Keratinocyte (primary cell): ENCODE measurements at regions not wholly inside any gene's neighbourhood (a gene's known extent, or its start where the extent isn't known, plus 50 kb on each side); places are given as distances from the start of the nearest gene placed in this dataset.
A peak's percentile ranks its signal among the peaks of the same experiment; 100 is the strongest.

Source experiments
- DNase-seq: peaks from one replicate; pipeline ENCODE4 v3.0.0-alpha.2; 2011; ENCODE audit warnings: low read depth, missing footprints, low spot score
- FAIRE-seq: peaks from 2 replicates; lab custom pipeline; 2011; peaks lifted over from hg19 to GRCh38; lab: Jason Lieb, UNC
- H2AFZ ChIP-seq: 2 replicates; pipeline ENCODE4 v1.6.0; 2012; ENCODE audit warnings: low read length, control low read depth, inconsistent platforms; ENCODE audit not compliant: control insufficient read depth
- H3K27ac ChIP-seq: 2 replicates; pipeline ENCODE4 v1.5.1; 2011; ENCODE audit warnings: low read length; ENCODE audit not compliant: control insufficient read depth, insufficient read depth
- H3K27me3 ChIP-seq: 3 replicates; pipeline ENCODE4 v1.6.0; 2011; ENCODE audit warnings: low read length; ENCODE audit not compliant: control insufficient read depth, insufficient read depth; ENCODE audit errors: extremely low read depth
- H3K36me3 ChIP-seq, 2 experiments: 2 replicates in 1 of 2; 3 replicates in 1 of 2; pipeline ENCODE4 v1.5.1; 2011; ENCODE audit warnings: low read length in 2 of 2, mild to moderate bottlenecking in 1 of 2; ENCODE audit not compliant: control insufficient read depth in 2 of 2, insufficient read depth in 2 of 2; ENCODE audit errors: extremely low read depth in 1 of 2
- H3K4me1 ChIP-seq: 3 replicates; pipeline ENCODE4 v1.5.1; 2011; ENCODE audit warnings: low read length; ENCODE audit not compliant: control insufficient read depth, insufficient read depth; ENCODE audit errors: extremely low read depth
- H3K4me2 ChIP-seq: 3 replicates; pipeline ENCODE4 v1.6.0; 2011; ENCODE audit warnings: low read depth, low read length; ENCODE audit not compliant: control insufficient read depth, insufficient read depth; ENCODE audit errors: extremely low read depth
- H3K4me3 ChIP-seq, 3 experiments: fragments of 200-600 bp in 1 of 3; sonication (generic) in 1 of 3; 2 replicates in 2 of 3; 3 replicates in 1 of 3; pipeline ENCODE4 v1.5.1; 2011 to 2016; ENCODE audit warnings: low read length in 3 of 3, mild to moderate bottlenecking in 3 of 3, control low read depth in 2 of 3, inconsistent platforms in 1 of 3, low read depth in 1 of 3, mixed read lengths in 1 of 3, mixed run types in 1 of 3, moderate library complexity in 1 of 3; ENCODE audit not compliant: control insufficient read depth in 2 of 3, insufficient read depth in 2 of 3; ENCODE audit errors: extremely low read depth in 1 of 3
- H3K79me2 ChIP-seq: 2 replicates; pipeline ENCODE4 v1.6.0; 2012; ENCODE audit warnings: low read length; ENCODE audit not compliant: control insufficient read depth, insufficient read depth
- H3K9ac ChIP-seq: 3 replicates; pipeline ENCODE4 v1.6.0; 2011; ENCODE audit warnings: low read length; ENCODE audit not compliant: control insufficient read depth, insufficient read depth; ENCODE audit errors: extremely low read depth
- H3K9me1 ChIP-seq: 3 replicates; pipeline ENCODE4 v1.6.0; 2011; ENCODE audit warnings: low read length; ENCODE audit not compliant: control insufficient read depth, insufficient read depth; ENCODE audit errors: extremely low read depth
- H3K9me3 ChIP-seq: 2 replicates; pipeline ENCODE4 v1.5.1; 2012; ENCODE audit warnings: low read depth, low read length; ENCODE audit not compliant: control insufficient read depth
- H4K20me1 ChIP-seq: 3 replicates; pipeline ENCODE4 v1.6.0; 2011; ENCODE audit warnings: low read length; ENCODE audit not compliant: control insufficient read depth, insufficient read depth; ENCODE audit errors: extremely low read depth
- EZH2 ChIP-seq: IDR thresholded peaks from one replicate; pipeline ENCODE4 v1.6.1; 2012; ENCODE audit warnings: inconsistent platforms, mild to moderate bottlenecking, low read length, moderate library complexity
- dilution Hi-C: fragments of 300-500 bp; cut with MboI; formaldehyde crosslinking; loops from one replicate; pipeline ENCODE4 v1.7.0; 2020; ENCODE audit warnings: low sequenced_read_pairs; ENCODE audit not compliant: extremely low pct_ligation_motif_present
- TF ChIP-seq, protein P1 (sequence below), 3 experiments: IDR thresholded peaks in 1 of 3; conservative IDR thresholded peaks in 1 of 3; optimal IDR thresholded peaks in 1 of 3; 2 replicates in 2 of 3; 3 replicates in 1 of 3; pipeline versions ENCODE3 to v1.5.1; 2011; ENCODE audit warnings: low read length in 3 of 3, mild to moderate bottlenecking in 3 of 3, moderate library complexity in 2 of 3, control low read depth in 1 of 3, inconsistent platforms in 1 of 3; ENCODE audit not compliant: insufficient read depth in 2 of 3; ENCODE audit errors: extremely low read depth in 1 of 3

DNA sequence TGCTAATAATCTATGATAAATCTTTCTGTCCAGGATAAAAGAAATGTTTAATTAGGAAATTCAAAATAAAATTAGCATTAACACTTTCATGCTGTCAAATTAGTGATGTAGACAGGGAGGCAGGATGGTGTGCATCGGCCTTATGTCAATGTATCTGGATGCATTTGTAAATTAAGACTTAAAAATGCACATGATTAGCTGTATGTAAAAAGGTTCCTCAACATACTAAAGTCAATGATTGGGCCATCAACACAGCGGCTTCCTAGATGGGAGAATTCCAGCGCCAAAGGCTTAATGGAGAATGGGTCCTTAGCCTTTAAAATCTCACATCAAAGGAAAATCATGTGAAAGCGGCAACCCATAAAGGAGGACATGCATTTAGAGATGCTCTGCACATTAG, 77.5 kb upstream of the ZEB2 start:
- H3K4me2 ChIP-seq = no peak overlapping the region
- DNase-seq (no peak), FAIRE-seq (no peak)
- H3K79me2 ChIP-seq = no peaks in the 10 kb centered on the region
- no peak overlapping the region for H3K27ac ChIP-seq
- no peaks in the 10 kb centered on the region for H4K20me1 ChIP-seq
- TF ChIP-seq, protein P1, sequence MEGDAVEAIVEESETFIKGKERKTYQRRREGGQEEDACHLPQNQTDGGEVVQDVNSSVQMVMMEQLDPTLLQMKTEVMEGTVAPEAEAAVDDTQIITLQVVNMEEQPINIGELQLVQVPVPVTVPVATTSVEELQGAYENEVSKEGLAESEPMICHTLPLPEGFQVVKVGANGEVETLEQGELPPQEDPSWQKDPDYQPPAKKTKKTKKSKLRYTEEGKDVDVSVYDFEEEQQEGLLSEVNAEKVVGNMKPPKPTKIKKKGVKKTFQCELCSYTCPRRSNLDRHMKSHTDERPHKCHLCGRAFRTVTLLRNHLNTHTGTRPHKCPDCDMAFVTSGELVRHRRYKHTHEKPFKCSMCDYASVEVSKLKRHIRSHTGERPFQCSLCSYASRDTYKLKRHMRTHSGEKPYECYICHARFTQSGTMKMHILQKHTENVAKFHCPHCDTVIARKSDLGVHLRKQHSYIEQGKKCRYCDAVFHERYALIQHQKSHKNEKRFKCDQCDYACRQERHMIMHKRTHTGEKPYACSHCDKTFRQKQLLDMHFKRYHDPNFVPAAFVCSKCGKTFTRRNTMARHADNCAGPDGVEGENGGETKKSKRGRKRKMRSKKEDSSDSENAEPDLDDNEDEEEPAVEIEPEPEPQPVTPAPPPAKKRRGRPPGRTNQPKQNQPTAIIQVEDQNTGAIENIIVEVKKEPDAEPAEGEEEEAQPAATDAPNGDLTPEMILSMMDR (optimal IDR thresholded peaks at IDR 0.05 in 1 of 3, IDR thresholded peaks at IDR 0.05 in 1 of 3, conservative IDR thresholded peaks at IDR 0.05 in 1 of 3; ENCODE audit: extremely low read depth in 1 of 3, insufficient read depth in 2 of 3, low read length in 3 of 3) = no peak
- TF ChIP-seq EZH2 = no peak
- no peak overlapping the region for H3K9ac ChIP-seq
- no peaks in the 10 kb centered on the region for H3K4me1 ChIP-seq
- no peak overlapping the region for H2AFZ ChIP-seq
- dilution Hi-C loops = no loop called here
- H3K9me3 ChIP-seq = no peaks in the 10 kb centered on the region
- no peaks in the 10 kb centered on the region for H3K27me3 ChIP-seq
- no peak overlapping the region for H3K4me3 ChIP-seq
- H3K36me3 ChIP-seq = no peaks in the 10 kb centered on the region
- H3K9me1 ChIP-seq = no peaks in the 10 kb centered on the region

DNA sequence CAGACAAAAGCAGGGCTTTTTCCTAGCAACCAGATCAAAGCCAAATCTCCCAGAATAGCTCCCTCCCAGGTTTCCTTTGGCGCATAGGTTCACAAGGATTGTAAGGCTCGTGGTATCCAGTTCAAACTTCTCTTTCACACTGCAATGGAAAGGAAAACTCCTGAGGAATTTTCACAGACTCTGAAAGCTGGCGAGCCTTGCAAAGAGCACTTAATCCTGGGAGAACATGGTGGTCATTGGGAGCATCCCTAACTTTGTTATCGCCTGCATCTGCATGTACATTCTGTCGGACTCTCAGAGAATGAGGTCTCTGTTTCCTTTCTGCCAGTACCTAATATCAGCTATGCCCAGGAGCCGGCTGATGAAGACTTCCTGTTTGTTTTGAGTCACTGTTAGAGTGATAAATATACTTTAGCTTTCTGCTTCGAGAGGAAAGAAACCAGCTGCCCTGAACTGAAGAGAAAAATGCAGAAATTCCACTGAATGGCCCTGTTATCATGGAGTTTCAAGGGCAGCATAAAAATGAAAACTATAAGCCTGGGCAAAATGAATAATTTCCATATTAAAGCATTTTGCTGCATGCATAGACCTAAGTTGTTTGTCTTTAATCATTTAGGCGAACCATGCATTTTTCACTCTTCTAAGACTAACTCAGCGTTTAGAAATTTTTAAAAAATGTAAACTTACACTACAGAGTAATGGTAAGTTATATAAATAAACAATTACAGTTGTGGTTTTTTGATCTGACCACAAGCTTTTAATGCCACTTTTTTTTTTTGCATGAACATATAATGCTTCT, 76.4 kb upstream of the ZEB2 start:
- no peak for DNase-seq
- H3K79me2 ChIP-seq = no peaks in the 10 kb centered on the region
- H3K4me2 ChIP-seq = no peak overlapping the region
- H3K27me3 ChIP-seq = no peaks in the 10 kb centered on the region
- no peaks in the 10 kb centered on the region for H3K4me1 ChIP-seq
- FAIRE-seq = no peak
- dilution Hi-C loops = no loop called here
- no peak overlapping the region for H3K27ac ChIP-seq
- no peaks in the 10 kb centered on the region for H3K36me3 ChIP-seq
- no peaks in the 10 kb centered on the region for H3K9me1 ChIP-seq
- no peaks in the 10 kb centered on the region for H3K9me3 ChIP-seq
- no peak overlapping the region for H3K4me3 ChIP-seq
- no peak overlapping the region for H3K9ac ChIP-seq
- no peaks in the 10 kb centered on the region for H4K20me1 ChIP-seq
- peak overlapping the region; percentile 7 for H2AFZ ChIP-seq
- TF ChIP-seq, protein P1 (optimal IDR thresholded peaks at IDR 0.05 in 1 of 3, IDR thresholded peaks at IDR 0.05 in 1 of 3, conservative IDR thresholded peaks at IDR 0.05 in 1 of 3; ENCODE audit: extremely low read depth in 1 of 3, insufficient read depth in 2 of 3, low read length in 3 of 3) = no peak
- no peak for TF ChIP-seq EZH2
